ENCODE measurements at regions not wholly inside any gene's neighbourhood (a gene's known extent, or its start where the extent isn't known, plus 50 kb on each side); places are given as distances from the start of the nearest gene placed in this dataset.
A peak's percentile ranks its signal among the peaks of the same experiment; 100 is the strongest.

- Histone ChIP-seq H3K27ac (no peak overlapping the region), H3K4me3 (ENCODE audit: low read depth, low read length) (no peak overlapping the region), H3K27me3 (replicated peaks) (no peaks in the 10 kb centered on the region), H3K36me3 (replicated peaks) (no peaks in the 10 kb centered on the region)
- peak; percentile 77 for TF ChIP-seq CTCF (IDR thresholded peaks at IDR 0.05; ENCODE audit: low read depth, low read length, missing control alignments)
- in situ Hi-C loops (cut with HindIII; ENCODE audit: low pct_ligation_motif_present, low sequenced_read_pairs) = no loop called here
- peak; percentile 38 for DNase-seq
These were observed 487.7 kb downstream of the TYW1 start for GRCh38 chr7:67484244-67484751.

GRCh38 chr7:67486401-67486800, 489.8 kb downstream of the TYW1 start:
- DNase-seq = no peak
- in situ Hi-C loops (cut with HindIII; ENCODE audit: low pct_ligation_motif_present, low sequenced_read_pairs) = no loop called here
- no peak overlapping the region for H3K27ac ChIP-seq

DNA sequence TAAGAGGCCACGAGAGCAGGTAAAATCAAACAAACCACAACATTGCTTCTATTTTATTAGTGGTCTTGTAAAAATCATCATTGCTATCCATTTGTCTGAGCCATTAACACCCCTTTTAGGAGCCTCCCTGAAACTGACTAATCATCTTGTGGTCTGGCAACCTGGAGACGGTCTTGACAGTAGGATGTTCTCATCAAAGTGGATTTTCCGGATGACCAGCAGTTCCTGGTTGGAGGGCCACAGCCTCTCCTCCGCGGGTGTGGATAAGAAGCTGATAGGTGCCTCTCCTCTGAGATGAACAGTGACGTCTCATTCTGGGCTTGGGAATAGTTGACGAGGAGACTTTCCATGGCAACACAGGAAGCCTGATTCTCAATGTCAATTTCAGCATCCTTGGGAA, 490.7 kb downstream of the TYW1 start:
- no peak overlapping the region for H3K4me3 ChIP-seq (ENCODE audit: low read depth, low read length)
- DNase-seq = no peak
- H3K27me3 ChIP-seq (replicated peaks) = no peaks in the 10 kb centered on the region
- no peak for TF ChIP-seq CTCF (IDR thresholded peaks at IDR 0.05; ENCODE audit: low read depth, low read length, missing control alignments)
- H3K27ac ChIP-seq = no peak overlapping the region
- H3K36me3 ChIP-seq (replicated peaks) = no peaks in the 10 kb centered on the region
- in situ Hi-C loops (cut with HindIII; ENCODE audit: low pct_ligation_motif_present, low sequenced_read_pairs) = no loop called here

More at GRCh38 chr7:67486401-67486800, 489.8 kb downstream of the TYW1 start:
- Histone ChIP-seq H3K36me3 (replicated peaks) (no peaks in the 10 kb centered on the region), H3K4me3 (ENCODE audit: low read depth, low read length) (no peak overlapping the region), H3K27me3 (replicated peaks) (no peaks in the 10 kb centered on the region)
- TF ChIP-seq CTCF (IDR thresholded peaks at IDR 0.05; ENCODE audit: low read depth, low read length, missing control alignments) = no peak

DNA sequence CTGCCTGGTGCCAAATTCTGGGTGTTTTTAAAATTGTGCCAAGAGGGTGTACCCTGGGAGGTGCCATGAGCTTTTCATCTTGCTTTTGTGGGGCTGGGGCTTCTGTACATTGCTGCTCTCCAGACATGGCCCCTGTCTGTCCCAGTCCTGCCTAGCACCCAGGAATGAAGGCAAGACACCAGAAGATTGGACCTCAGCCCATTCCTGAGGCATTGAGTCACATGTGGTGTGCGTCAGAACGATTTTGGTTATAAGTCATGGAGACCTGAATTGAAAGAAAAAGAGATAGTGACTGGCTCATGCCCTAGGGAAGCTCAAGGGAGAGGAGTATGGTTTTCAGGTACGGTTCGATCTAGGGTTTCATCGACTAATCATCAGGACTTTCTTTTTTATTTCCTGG, 493.2 kb downstream of the TYW1 start:
- DNase-seq = no peak
- H3K27ac ChIP-seq = no peak overlapping the region
- H3K4me3 ChIP-seq (ENCODE audit: low read depth, low read length) = no peak overlapping the region
- no peak for TF ChIP-seq CTCF (IDR thresholded peaks at IDR 0.05; ENCODE audit: low read depth, low read length, missing control alignments)
- in situ Hi-C loops (cut with HindIII; ENCODE audit: low pct_ligation_motif_present, low sequenced_read_pairs) = no loop called here
- H3K36me3 ChIP-seq (replicated peaks) = no peaks in the 10 kb centered on the region
- no peaks in the 10 kb centered on the region for H3K27me3 ChIP-seq (replicated peaks)

- in situ Hi-C loops (cut with HindIII; ENCODE audit: low pct_ligation_motif_present, low sequenced_read_pairs) = no loop called here
- no peak for DNase-seq
- H3K27ac ChIP-seq = no peak overlapping the region
These were observed 496.7 kb downstream of the TYW1 start for GRCh38 chr7:67493366-67493765.

More at GRCh38 chr7:67493366-67493765, 496.7 kb downstream of the TYW1 start:
- H3K27me3 ChIP-seq (replicated peaks) = no peaks in the 10 kb centered on the region
- H3K36me3 ChIP-seq (replicated peaks) = no peaks in the 10 kb centered on the region
- TF ChIP-seq CTCF (IDR thresholded peaks at IDR 0.05; ENCODE audit: low read depth, low read length, missing control alignments) = no peak
- H3K4me3 ChIP-seq (ENCODE audit: low read depth, low read length) = no peak overlapping the region
